ENCODE measurements at regions not wholly inside any gene's neighbourhood (a gene's known extent, or its start where the extent isn't known, plus 50 kb on each side); places are given as distances from the start of the nearest gene placed in this dataset.

DNA sequence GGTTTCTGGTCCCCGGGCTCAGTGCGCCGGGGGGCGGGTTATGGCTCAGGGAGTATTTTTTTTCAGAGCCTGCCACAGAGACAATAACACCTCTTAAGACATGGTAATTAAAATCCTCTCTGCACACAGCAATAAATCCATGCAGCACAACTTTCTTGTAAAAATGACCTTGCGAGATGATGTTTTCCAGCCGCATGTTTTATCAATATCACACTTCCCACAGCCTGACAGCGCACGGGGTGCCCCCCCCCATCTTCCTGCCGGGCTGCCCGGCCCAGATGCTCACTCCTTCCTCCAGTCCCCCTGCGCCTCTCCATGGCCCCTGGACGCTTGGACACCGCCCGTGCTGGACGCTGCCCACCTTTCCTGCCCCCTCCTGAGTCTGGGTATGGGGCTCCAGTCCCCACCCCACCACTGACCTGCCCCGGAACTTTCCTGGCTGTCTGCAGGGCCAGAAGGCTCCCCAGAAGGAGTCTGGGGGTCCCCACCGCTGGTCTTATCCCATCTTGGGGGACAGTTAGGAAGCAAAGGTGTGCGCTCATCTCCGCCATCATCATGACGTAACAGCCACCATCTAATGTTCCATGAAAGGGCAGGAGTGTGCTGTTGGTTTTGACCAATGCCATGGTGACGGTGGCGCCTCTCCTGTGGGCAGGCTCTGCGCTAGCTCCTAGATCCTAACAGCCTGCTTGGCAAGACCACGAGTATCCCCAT lies 182.9 kb downstream of the KIF26A start:
- ATAC-seq (no peak), DNase-seq (ENCODE audit: low read depth, low spot score) (no peak)
- RAD21 ChIA-PET (ENCODE audit: low non-redundant PET in 1 of 2, low total read pairs in 2 of 2, uncharacterized antibody in 2 of 2, unreplicated experiment in 2 of 2), result no interaction called here
- Histone ChIP-seq H3K4me2 (ENCODE audit: low read length) (no peak overlapping the region), H3K9me2 (ENCODE audit: insufficient read depth) (no peaks in the 10 kb centered on the region), H3K27me3 (ENCODE audit: insufficient read depth, low read length) (no peaks in the 10 kb centered on the region), H3K4me3 (replicated peaks in 1 of 2; ENCODE audit: low read depth in 1 of 2, low read length in 2 of 2) (no peak overlapping the region), H3K79me2 (ENCODE audit: insufficient read depth, low read length) (no peaks in the 10 kb centered on the region), H3K9ac (ENCODE audit: low read length) (no peak overlapping the region), H3K9me3 (ENCODE audit: control insufficient read depth in 1 of 2, insufficient read depth in 1 of 2, low read depth in 1 of 2, low read length in 2 of 2) (no peaks in the 10 kb centered on the region), H3K4me1 (ENCODE audit: control insufficient read depth in 1 of 2, insufficient read depth in 2 of 2, low read length in 2 of 2) (no peaks in the 10 kb centered on the region), H4K20me1 (ENCODE audit: insufficient read depth) (no peaks in the 10 kb centered on the region), H2AFZ (ENCODE audit: low read depth, low read length, poor library complexity, severe bottlenecking) (no peak overlapping the region), H3K27ac (ENCODE audit: low read depth, low read length) (no peak overlapping the region), H3K36me3 (ENCODE audit: control insufficient read depth in 1 of 2, insufficient read depth in 2 of 2, low read length in 2 of 2) (no peaks in the 10 kb centered on the region)
- CTCF ChIA-PET, result no interaction called here
- intact Hi-C loops (cut with micrococcal nuclease), result no loop called here
- no TSS peak for BruUV-seq (replicated peaks)
- POLR2A ChIA-PET, result no interaction called here
- TF ChIP-seq EZH2 (IDR thresholded peaks at IDR 0.05), result no peak
- no peak for TF ChIP-seq SP1 (IDR thresholded peaks at IDR 0.05; ENCODE audit: low read depth)
- no peak for TF ChIP-seq POLR2A (IDR thresholded peaks at IDR 0.05; ENCODE audit: borderline replicate concordance, extremely low read depth, insufficient read depth, insufficient read length)
- no peak for TF ChIP-seq EGR1 (IDR thresholded peaks at IDR 0.05; ENCODE audit: low read depth)

DNA sequence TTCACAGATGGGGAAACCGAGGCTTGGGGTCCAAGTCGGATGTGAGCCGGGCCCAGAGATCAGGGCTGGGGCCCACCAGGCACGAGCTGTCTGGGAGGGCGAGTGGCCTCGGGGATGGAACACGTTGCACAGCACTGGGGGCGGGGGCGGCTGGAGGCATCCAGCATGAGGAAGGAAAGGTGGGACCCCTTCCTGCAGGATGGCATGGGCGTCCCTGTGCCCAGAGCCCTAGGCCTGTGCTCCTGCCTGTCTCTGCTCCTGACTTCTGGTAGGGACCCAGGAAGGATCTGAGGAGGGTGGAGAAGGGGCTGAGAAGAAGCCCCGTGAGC lies 183.4 kb downstream of the KIF26A start:
- Histone ChIP-seq H3K27ac (ENCODE audit: low read depth, low read length) (no peak overlapping the region), H3K36me3 (ENCODE audit: control insufficient read depth in 1 of 2, insufficient read depth in 2 of 2, low read length in 2 of 2) (no peaks in the 10 kb centered on the region), H3K9me2 (ENCODE audit: insufficient read depth) (no peaks in the 10 kb centered on the region), H4K20me1 (ENCODE audit: insufficient read depth) (no peaks in the 10 kb centered on the region), H3K27me3 (ENCODE audit: insufficient read depth, low read length) (no peaks in the 10 kb centered on the region), H3K4me1 (ENCODE audit: control insufficient read depth in 1 of 2, insufficient read depth in 2 of 2, low read length in 2 of 2) (no peaks in the 10 kb centered on the region), H3K79me2 (ENCODE audit: insufficient read depth, low read length) (no peaks in the 10 kb centered on the region), H3K9me3 (ENCODE audit: control insufficient read depth in 1 of 2, insufficient read depth in 1 of 2, low read depth in 1 of 2, low read length in 2 of 2) (no peaks in the 10 kb centered on the region), H3K4me3 (replicated peaks in 1 of 2; ENCODE audit: low read depth in 1 of 2, low read length in 2 of 2) (no peak overlapping the region), H2AFZ (ENCODE audit: low read depth, low read length, poor library complexity, severe bottlenecking) (no peak overlapping the region), H3K9ac (ENCODE audit: low read length) (no peak overlapping the region), H3K4me2 (ENCODE audit: low read length) (no peak overlapping the region)
- TF ChIP-seq SIN3A (IDR thresholded peaks at IDR 0.05; ENCODE audit: low read depth) (no peak), YY1 (IDR thresholded peaks at IDR 0.05; ENCODE audit: extremely low read depth, insufficient replicate concordance, low read depth, low read length) (no peak), ZFX (IDR thresholded peaks at IDR 0.05) (no peak), EZH2 (IDR thresholded peaks at IDR 0.05) (no peak), CBX3 (IDR thresholded peaks at IDR 0.05; ENCODE audit: low read depth) (no peak), MAX (IDR thresholded peaks at IDR 0.05) (no peak)
- CTCF ChIA-PET, result no interaction called here
- no TSS peak for BruUV-seq (replicated peaks)
- POLR2A ChIA-PET, result no interaction called here
- intact Hi-C loops (cut with micrococcal nuclease), result no loop called here
- no peak for ATAC-seq
- DNase-seq (ENCODE audit: low read depth, low spot score), result no peak
- RAD21 ChIA-PET (ENCODE audit: low non-redundant PET in 1 of 2, low total read pairs in 2 of 2, uncharacterized antibody in 2 of 2, unreplicated experiment in 2 of 2), result no interaction called here
